OCI-LY3 (cell line): ENCODE measurements at regions not wholly inside any gene's neighbourhood (a gene's known extent, or its start where the extent isn't known, plus 50 kb on each side); places are given as distances from the start of the nearest gene placed in this dataset.

ENCODE experiments used
- H2AFZ ChIP-seq: fragments of 200-600, 300-600 bp; shearing (Covaris generic); 2 replicates; pipeline ENCODE4 v1.6.0; 2014; ENCODE audit warnings: antibody characterized with exemption, low read depth, low read length
- H3K27ac ChIP-seq: fragments of 200-600, 300-600 bp; sonication (generic); 2 replicates; pipeline ENCODE4 v1.5.1; 2014; ENCODE audit warnings: mild to moderate bottlenecking, low read length, moderate library complexity, mixed read lengths
- H3K27me3 ChIP-seq: fragments of 200-600, 300-600 bp; sonication (generic); 2 replicates; pipeline ENCODE4 v1.6.1; 2014; ENCODE audit warnings: low read depth, low read length, mixed read lengths
- H3K36me3 ChIP-seq: fragments of 200-600, 300-600 bp; sonication (generic); replicated peaks from 2 replicates; pipeline ENCODE3; 2014; ENCODE audit warnings: low read depth, low read length, mixed read lengths
- H3K4me1 ChIP-seq: fragments of 300-600, 200-600 bp; sonication (generic); 2 replicates; pipeline ENCODE4 v1.6.1; 2014; ENCODE audit warnings: low read length, mixed read lengths
- H3K4me2 ChIP-seq: fragments of 200-600, 300-600 bp; sonication (generic); 2 replicates; pipeline ENCODE4 v1.6.1; 2014; ENCODE audit warnings: low read length, mixed read lengths
- H3K4me3 ChIP-seq: fragments of 300-600, 200-600 bp; sonication (generic); 2 replicates; pipeline ENCODE4 v1.5.1; 2014; ENCODE audit warnings: antibody characterized with exemption, mild to moderate bottlenecking, low read length, moderate library complexity
- H3K79me2 ChIP-seq: fragments of 300-600, 200-600 bp; shearing (Covaris generic); 2 replicates; pipeline ENCODE4 v1.6.1; 2014; ENCODE audit warnings: mild to moderate bottlenecking, low read length, mixed read lengths
- H3K9ac ChIP-seq: fragments of 300-600, 200-600 bp; shearing (Covaris generic); 2 replicates; pipeline ENCODE4 v1.6.0; 2014; ENCODE audit warnings: mild to moderate bottlenecking, low read length, moderate library complexity
- H3K9me3 ChIP-seq: fragments of 200-600, 300-600 bp; shearing (Covaris generic); 2 replicates; pipeline ENCODE4 v1.6.1; 2014; ENCODE audit warnings: low read length, mixed read lengths; ENCODE audit not compliant: insufficient read depth
- H4K20me1 ChIP-seq: fragments of 200-600, 300-600 bp; sonication (generic); 2 replicates; pipeline ENCODE4 v1.6.1; 2016; ENCODE audit warnings: low read length, mixed read lengths; ENCODE audit not compliant: insufficient read depth
- CTCF ChIP-seq: fragments of 200-600, 300-600 bp; sonication (generic); IDR thresholded peaks from 2 replicates; pipeline ENCODE4 v1.5.1; 2014; ENCODE audit warnings: antibody characterized with exemption, low read length, low read depth
- EZH2phosphoT487 ChIP-seq: fragments of 200-600 bp; shearing (Covaris generic); IDR thresholded peaks from 2 replicates; pipeline ENCODE4 v1.6.1; 2018; ENCODE audit warnings: antibody characterized with exemption, mixed run types, low read depth

- Histone ChIP-seq H3K27me3 (no peaks in the 10 kb centered on the region), H3K36me3 (peaks cover 34% of the 10 kb centered on the region), H3K4me3 (no peak overlapping the region), H3K79me2 (peaks cover 14% of the 10 kb centered on the region; the same call in 1 of the 2 replicates), H3K9me3 (no peaks in the 10 kb centered on the region), H3K27ac (no peak overlapping the region), H3K9ac (no peak overlapping the region), H4K20me1 (no peaks in the 10 kb centered on the region), H2AFZ (no peak overlapping the region), H3K4me2 (no peak overlapping the region), H3K4me1 (no peaks in the 10 kb centered on the region)
- TF ChIP-seq CTCF = no peak
- no peak for TF ChIP-seq EZH2phosphoT487
Observed at GRCh38 chr6:11296449-11297375, 64.2 kb upstream of the NEDD9 start.

GRCh38 chr6:11295969-11296368 lies 63.5 kb upstream of the NEDD9 start:
- H3K9ac ChIP-seq = no peak overlapping the region
- H3K79me2 ChIP-seq = peaks cover 9% of the 10 kb centered on the region; the same call in 1 of the 2 replicates
- no peak overlapping the region for H3K4me2 ChIP-seq
- TF ChIP-seq CTCF (no peak), EZH2phosphoT487 (no peak)
- no peaks in the 10 kb centered on the region for H4K20me1 ChIP-seq
- H3K36me3 ChIP-seq = peaks cover 36% of the 10 kb centered on the region
- H3K4me1 ChIP-seq = no peaks in the 10 kb centered on the region
- H2AFZ ChIP-seq = no peak overlapping the region
- no peaks in the 10 kb centered on the region for H3K27me3 ChIP-seq
- H3K9me3 ChIP-seq = no peaks in the 10 kb centered on the region
- no peak overlapping the region for H3K27ac ChIP-seq
- no peak overlapping the region for H3K4me3 ChIP-seq

DNA sequence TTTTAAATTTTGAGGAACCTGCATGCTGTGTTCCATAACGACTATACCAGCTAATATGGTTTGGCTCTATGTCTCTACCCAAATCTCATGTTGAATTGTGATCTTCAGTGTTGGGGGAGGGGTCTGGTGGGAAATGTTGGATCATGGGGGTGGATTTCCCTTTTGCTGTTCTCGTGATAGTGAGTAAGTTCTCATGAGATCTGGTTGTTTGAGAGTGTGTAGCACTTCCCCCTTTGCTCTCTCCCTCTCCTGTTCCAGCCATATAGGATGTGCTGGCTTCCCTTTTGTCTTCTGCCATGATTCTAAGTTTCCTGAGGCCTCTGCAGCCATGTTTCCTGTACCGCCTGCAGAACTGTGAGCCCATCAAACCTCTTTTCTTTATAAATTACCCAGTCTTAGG lies 61.8 kb upstream of the NEDD9 start:
- no peak overlapping the region for H3K4me3 ChIP-seq
- no peak overlapping the region for H3K9ac ChIP-seq
- no peaks in the 10 kb centered on the region for H4K20me1 ChIP-seq
- peaks cover 40% of the 10 kb centered on the region for H3K36me3 ChIP-seq
- H3K79me2 ChIP-seq = peaks cover 7% of the 10 kb centered on the region; the same call in 1 of the 2 replicates
- H3K4me1 ChIP-seq = no peaks in the 10 kb centered on the region
- no peak overlapping the region for H3K27ac ChIP-seq
- H2AFZ ChIP-seq = no peak overlapping the region
- H3K9me3 ChIP-seq = no peaks in the 10 kb centered on the region
- H3K4me2 ChIP-seq = no peak overlapping the region
- H3K27me3 ChIP-seq = no peaks in the 10 kb centered on the region
- no peak for TF ChIP-seq CTCF
- no peak for TF ChIP-seq EZH2phosphoT487

- no peaks in the 10 kb centered on the region for H3K9me3 ChIP-seq
- no peak overlapping the region for H3K4me2 ChIP-seq
- no peak overlapping the region for H3K9ac ChIP-seq
- no peaks in the 10 kb centered on the region for H3K4me1 ChIP-seq
- H4K20me1 ChIP-seq = no peaks in the 10 kb centered on the region
- peaks cover 4% of the 10 kb centered on the region; the same call in 1 of the 2 replicates for H3K79me2 ChIP-seq
- H3K27me3 ChIP-seq = no peaks in the 10 kb centered on the region
- TF ChIP-seq CTCF (no peak), EZH2phosphoT487 (no peak)
- peaks cover 49% of the 10 kb centered on the region for H3K36me3 ChIP-seq
- no peak overlapping the region for H3K4me3 ChIP-seq
- no peak overlapping the region for H3K27ac ChIP-seq
- no peak overlapping the region for H2AFZ ChIP-seq
Observed at GRCh38 chr6:11292594-11293236, 60.2 kb upstream of the NEDD9 start.
